ENCODE measurements at regions not wholly inside any gene's neighbourhood (a gene's known extent, or its start where the extent isn't known, plus 50 kb on each side); places are given as distances from the start of the nearest gene placed in this dataset.
"Not testable (repeated sequence)": the region's sequence is repeated elsewhere in the genome, so short reads cannot be mapped to it uniquely, and the experiment has no call there.

DNA sequence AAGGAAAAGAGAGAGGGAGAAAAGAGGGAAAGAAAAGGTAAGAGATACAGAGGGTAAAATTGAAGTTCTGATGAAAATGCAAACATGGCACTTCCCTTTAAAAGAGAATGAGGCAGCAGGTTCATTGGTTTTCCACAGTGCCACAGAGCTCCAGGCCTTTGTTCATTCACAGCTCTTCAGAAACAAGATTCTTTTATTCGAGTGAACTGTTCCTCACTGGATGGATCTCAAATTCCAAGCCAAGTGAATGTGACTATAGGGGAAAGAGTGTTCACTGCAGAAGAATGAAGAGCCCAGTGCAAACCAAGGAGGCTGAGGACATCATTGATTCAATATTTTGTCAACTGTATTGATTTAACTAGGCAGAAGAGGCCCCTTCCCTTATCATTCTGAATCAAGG lies 280.3 kb upstream of the PROK2 start:
- no peak for FAIRE-seq

DNA sequence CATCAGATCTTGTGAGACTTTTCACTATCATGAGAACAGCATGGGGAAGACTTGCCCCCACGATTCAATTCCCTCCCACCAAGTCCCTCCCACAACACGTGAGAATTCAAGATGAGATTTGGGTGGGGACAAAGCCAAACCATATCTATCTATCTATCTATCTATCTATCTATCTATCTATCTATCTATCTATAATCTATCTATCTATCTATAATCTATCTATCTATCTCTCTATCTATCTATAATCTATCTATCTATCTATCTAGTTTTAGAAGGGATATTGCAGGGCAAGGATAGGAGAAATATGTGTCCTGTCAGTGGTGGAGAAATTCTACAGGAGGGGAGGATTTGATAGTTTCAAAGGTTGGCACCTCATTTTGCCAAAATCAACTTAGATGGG lies 279.8 kb upstream of the PROK2 start:
- not testable (repeated sequence) for FAIRE-seq

GRCh38 chr3:72062017-72062416 lies 277.1 kb upstream of the PROK2 start:
- FAIRE-seq, result no peak

DNA sequence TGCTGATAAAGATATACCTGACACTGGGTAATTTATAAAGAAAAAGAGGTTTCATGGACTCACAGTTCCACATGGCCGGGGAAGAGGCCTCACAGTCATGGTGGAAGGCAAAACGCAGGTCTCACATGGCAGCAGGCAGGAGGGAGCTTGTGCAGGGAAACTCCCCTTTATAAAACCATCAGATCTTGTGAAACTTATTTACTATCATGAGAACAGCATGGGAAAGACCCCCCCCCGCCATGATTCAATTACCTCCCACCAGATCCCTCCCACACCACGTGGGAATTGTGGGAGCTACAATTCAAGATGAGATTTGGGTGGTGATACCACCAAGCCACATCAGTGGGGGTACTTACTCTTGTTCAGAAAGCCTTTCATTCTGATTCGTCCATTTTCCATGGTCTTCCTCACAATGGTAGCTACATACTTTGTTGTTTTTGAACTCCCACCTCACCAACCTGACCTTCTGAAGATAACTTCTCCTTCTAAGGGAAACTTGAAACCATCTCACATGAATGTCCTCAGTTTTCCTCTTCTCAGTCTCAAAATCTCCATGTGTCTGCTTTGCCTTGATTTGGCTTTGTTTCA lies 275.6 kb upstream of the PROK2 start:
- FAIRE-seq, result no peak

DNA sequence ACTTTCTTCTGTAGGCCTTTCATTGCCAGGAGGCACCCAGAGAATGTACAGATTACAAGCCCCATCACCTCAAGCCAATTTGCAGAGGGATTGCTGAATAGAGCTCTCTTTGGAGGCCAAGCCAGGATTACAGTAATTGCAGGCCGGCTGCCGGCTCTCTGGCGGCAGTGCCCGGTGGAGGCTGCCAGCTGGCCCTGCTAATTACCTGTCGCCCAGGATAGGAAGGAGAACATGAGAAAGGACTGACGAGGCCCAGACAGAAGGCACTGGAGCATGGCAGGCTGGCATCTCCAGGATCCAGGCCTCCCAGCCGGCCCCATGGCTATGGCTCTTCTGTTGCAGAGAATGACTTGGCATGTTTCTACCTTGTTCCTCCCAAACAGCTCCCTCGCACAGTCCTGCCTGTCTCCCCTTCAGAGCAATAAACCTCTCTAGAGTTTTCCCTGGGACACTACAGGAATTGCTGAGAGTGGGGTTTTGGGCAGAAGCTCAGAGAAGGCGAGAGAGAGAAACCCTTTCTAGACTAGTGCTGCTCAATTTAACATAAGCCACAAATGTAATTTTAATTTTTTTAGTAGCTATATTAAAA lies 273.6 kb upstream of the PROK2 start:
- no peak for FAIRE-seq

- no peak for FAIRE-seq
These were observed 270.5 kb upstream of the PROK2 start for GRCh38 chr3:72055436-72055835.

DNA sequence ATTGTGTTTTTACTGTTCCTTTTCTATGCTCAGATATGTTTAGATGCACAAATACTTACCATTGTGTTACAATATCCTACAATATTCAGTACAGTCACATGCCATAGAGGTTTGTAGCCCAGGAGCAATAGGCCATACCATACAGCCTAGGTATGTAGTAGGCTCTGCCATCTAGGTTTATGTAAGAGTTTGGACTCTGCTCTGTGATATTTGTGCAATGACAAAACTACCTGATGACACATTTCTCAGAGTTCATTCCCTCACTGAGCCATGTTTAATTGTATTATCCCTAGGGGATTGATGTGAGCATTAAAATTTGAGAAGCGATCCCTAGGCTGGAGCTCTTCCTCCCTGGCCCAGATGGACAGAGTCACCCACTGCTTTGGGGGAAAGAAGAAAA lies 270.0 kb upstream of the PROK2 start:
- FAIRE-seq, result no peak

DNA sequence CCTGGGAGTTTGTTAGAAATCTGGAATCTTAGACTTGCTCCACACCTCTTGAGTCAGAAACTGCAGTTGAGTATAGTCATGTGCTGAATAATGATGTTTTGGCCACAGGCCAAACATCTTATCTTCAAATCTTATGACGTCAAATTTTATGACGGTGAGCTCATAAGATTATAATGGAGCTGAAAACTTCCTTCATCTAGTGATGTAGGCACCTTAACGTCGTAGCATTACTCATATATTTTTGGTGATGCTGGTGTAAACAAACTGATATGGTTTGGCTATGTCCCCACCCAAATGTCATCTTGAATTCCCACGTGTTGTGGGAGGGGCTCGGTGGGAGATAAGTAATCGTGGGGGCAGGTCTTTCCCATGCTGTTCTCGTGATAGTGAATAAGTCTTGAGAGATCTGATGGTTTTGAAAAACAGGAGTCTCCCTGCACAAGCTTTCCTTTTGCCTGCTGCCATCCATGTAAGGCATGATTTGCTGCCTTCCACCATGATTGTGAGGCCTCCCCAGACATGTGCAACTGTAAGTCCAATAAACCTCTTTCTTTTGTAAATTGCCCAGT lies 268.0 kb upstream of the PROK2 start:
- no peak for FAIRE-seq

GRCh38 chr3:72050771-72051170 lies 265.8 kb upstream of the PROK2 start:
- FAIRE-seq, result no peak

GRCh38 chr3:72050048-72050632 lies 265.2 kb upstream of the PROK2 start:
- no peak for FAIRE-seq

GRCh38 chr3:72049300-72049699 lies 264.4 kb upstream of the PROK2 start:
- FAIRE-seq, result no peak

DNA sequence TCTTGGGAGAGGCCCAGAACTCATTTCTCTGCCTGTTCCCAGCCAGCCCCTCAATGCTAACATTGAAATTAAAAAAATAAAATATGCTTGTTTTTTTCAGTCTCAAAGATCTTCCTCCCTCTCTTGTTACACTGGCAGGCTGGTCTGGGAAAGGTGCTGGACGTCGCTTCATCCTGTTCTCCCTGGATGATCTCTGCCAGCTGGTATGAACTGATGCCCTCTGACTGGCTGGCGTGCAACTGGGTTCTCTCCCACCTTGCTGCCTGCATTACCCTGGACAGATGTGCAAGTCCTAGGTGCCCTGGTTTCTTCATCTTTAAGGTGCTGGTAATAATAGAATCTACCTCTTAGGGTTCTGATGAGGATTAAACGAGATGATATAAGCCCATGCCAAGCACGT lies 263.9 kb upstream of the PROK2 start:
- FAIRE-seq, result no peak

DNA sequence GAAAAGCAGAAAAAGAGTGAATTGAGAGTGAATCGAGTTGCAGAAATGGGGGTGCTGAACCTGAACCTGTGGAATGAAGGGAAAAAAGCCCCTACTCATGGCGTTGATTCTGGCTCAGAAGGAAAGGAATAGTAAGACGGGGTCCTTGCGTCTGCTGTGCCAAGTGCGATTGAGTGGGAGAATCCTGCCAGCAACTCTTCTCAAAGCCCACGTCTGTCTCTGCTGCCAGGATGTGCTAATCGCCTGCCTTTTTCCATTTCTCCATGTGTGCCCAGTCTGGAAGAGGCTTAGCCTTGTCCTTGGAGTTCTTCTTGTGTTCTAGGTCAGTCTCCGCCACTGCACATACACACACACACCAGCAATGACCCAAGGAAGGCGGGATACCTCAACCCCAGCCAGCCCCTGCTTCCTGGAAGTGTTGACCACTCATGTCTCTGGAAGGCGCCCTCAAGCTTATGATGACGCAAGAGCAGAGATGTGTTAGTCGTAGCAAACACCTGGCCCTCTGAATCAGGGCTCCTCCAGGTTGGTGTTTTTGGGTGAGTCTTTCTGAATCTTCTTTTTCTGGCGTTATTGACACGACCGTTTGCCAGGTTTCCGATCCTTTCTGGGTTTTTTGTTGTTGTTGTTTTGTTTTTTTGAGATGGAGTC lies 262.4 kb upstream of the PROK2 start:
- FAIRE-seq, result no peak

- FAIRE-seq, result no peak
These were observed 259.4 kb upstream of the PROK2 start for GRCh38 chr3:72044231-72044855.

DNA sequence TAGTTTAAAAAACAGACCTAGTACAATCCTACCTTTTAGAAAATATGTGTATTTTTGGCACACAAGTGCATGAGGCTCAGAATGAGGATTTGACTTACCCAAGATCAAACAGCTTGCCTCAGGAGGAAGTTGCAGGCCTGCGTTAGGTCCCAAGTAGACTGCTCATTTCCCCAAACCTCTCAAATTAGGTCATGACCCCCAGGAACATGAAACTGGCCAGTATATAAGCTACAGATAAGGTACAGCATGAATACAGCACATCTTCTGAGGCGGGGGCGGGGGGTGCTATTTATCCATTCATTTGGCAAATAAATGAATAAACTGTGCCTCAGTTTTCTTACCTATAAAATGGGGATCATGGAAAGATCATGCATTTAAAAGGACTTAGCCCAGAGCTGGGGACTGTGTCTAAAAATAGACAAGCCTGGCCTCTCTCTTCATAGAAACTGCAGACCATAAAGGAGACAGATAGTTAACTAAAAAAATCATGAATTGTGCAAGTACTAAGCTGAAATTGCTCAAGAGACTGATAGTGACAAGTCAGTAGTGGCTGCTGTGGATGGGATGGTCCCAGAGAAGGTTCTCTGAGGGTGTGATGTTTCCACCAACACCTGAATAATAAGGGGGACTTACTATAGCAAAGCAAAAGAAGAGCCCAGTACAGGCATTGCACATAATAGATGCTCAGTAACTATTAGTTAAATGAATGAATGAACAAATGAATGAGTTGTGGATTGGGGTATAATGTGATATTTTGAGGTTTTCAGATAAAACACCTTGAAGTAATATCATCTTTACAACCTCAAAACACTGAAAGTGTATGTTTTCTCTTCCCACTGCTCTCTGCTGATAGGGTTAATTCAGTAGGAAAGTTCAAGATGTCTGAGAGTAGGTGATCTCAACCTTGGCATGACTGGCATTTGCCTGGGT lies 258.5 kb upstream of the PROK2 start:
- FAIRE-seq, result no peak

GRCh38 chr3:72042397-72043203 lies 257.7 kb upstream of the PROK2 start:
- FAIRE-seq, result no peak

- FAIRE-seq, result no peak
These were observed 256.6 kb upstream of the PROK2 start for GRCh38 chr3:72041511-72041910.

GRCh38 chr3:72041076-72041475 lies 256.1 kb upstream of the PROK2 start:
- no peak for FAIRE-seq

- FAIRE-seq, result no peak
These were observed 254.7 kb upstream of the PROK2 start for GRCh38 chr3:72039677-72040076.

- no peak for FAIRE-seq
These were observed 252.0 kb upstream of the PROK2 start for GRCh38 chr3:72036899-72037298.

- FAIRE-seq, result no peak
These were observed 250.7 kb upstream of the PROK2 start for GRCh38 chr3:72035606-72036005.
